Panc1 (cell line): ENCODE measurements at regions not wholly inside any gene's neighbourhood (a gene's known extent, or its start where the extent isn't known, plus 50 kb on each side); places are given as distances from the start of the nearest gene placed in this dataset.

Source experiments
- ATAC-seq: fragments of 200-7000 bp; cut with Tn5 transposase; 2 replicates; pipeline ENCODE4 v1.9.1; 2020; ENCODE audit warnings: mild to moderate bottlenecking, moderate library complexity
- BruUV-seq: library from RNA; stranded (reverse); fragments of 400-500 nt; replicated peaks from 2 replicates; lab custom pipeline; 2021; lab: Mats Ljungman, UMichigan
- CTCF ChIA-PET: fragments of 300-600 bp; sonication (Branson Sonifier 250); formaldehyde crosslinking; loops from one replicate; lab custom pipeline; 2022; ENCODE audit warnings: antibody characterized with exemption; lab: Charles Lee
- POLR2A ChIA-PET: fragments of 300-600 bp; sonication (Branson Sonifier 250); formaldehyde crosslinking; loops from one replicate; lab custom pipeline; 2022; ENCODE audit warnings: antibody characterized with exemption; lab: Charles Lee
- DNase-seq: peaks from one replicate; pipeline ENCODE4 v3.0.0-alpha.2; 2010; ENCODE audit warnings: low read depth, low spot score
- H3K27ac ChIP-seq: 2 replicates; pipeline ENCODE4 v1.5.1; 2011; ENCODE audit warnings: mild to moderate bottlenecking, low read length, inconsistent platforms
- H3K27me3 ChIP-seq: fragments of 200-500 bp; sonication (Bioruptor generic); 2 replicates; pipeline ENCODE4 v1.6.0; 2014; ENCODE audit warnings: low read length, inconsistent platforms; ENCODE audit not compliant: control insufficient read depth, insufficient read depth
- H3K36me3 ChIP-seq: fragments of 200-500 bp; sonication (Bioruptor generic); 2 replicates; pipeline ENCODE4 v1.5.1; 2014; ENCODE audit warnings: inconsistent platforms, mild to moderate bottlenecking, low read length, moderate library complexity; ENCODE audit not compliant: control insufficient read depth, insufficient read depth
- H3K4me1 ChIP-seq: 2 replicates; pipeline ENCODE4 v1.5.1; 2011; ENCODE audit warnings: inconsistent platforms, mild to moderate bottlenecking, low read length, moderate library complexity; ENCODE audit not compliant: control insufficient read depth, insufficient read depth
- H3K4me3 ChIP-seq, 2 experiments: 2 replicates each; pipeline ENCODE4 v1.5.1; 2011 to 2012; ENCODE audit warnings: low read depth in 2 of 2, low read length in 2 of 2, mild to moderate bottlenecking in 2 of 2, inconsistent platforms in 1 of 2, moderate library complexity in 1 of 2
- H3K9me3 ChIP-seq: fragments of 200-500 bp; sonication (Bioruptor generic); 2 replicates; pipeline ENCODE4 v1.5.1; 2014; ENCODE audit warnings: low read depth, mild to moderate bottlenecking, inconsistent platforms, low read length, moderate library complexity; ENCODE audit not compliant: control insufficient read depth, insufficient read depth
- CTCF ChIP-seq: fragments of 450-650 bp; IDR thresholded peaks from 2 replicates; pipeline ENCODE4 v1.5.1; 2017; ENCODE audit warnings: mild to moderate bottlenecking
- POLR2AphosphoS5 ChIP-seq: IDR thresholded peaks from 2 replicates; pipeline ENCODE4 v1.6.1; 2012; ENCODE audit warnings: mild to moderate bottlenecking, low read depth, low read length, moderate library complexity
- REST ChIP-seq, 2 experiments: IDR thresholded peaks; 2 replicates each; pipeline ENCODE4 v1.6.1; 2011 to 2012; ENCODE audit warnings: low read depth in 2 of 2, control low read depth in 1 of 2, low read length in 1 of 2, mild to moderate bottlenecking in 1 of 2, moderate library complexity in 1 of 2; ENCODE audit not compliant: insufficient read depth in 1 of 2
- SIN3A ChIP-seq: IDR thresholded peaks from 2 replicates; pipeline ENCODE4 v1.6.1; 2012; ENCODE audit warnings: low read depth, mild to moderate bottlenecking, low read length, moderate library complexity, borderline replicate concordance; ENCODE audit not compliant: insufficient read depth
- TCF7L2 ChIP-seq: IDR thresholded peaks from 2 replicates; pipeline ENCODE4 v1.6.1; 2011; ENCODE audit warnings: mild to moderate bottlenecking, low read depth, low read length, inconsistent platforms
- in situ Hi-C: cut with HindIII; loops from 2 replicates; pipeline ENCODE4 v1.10.0; 2016; ENCODE audit warnings: low sequenced_read_pairs, low pct_unique_long_range_greater_than_20kb
- intact Hi-C: fragments of 100-400 bp; cut with micrococcal nuclease; formaldehyde crosslinking; loops from one replicate; pipeline ENCODE4 v1.10.0; 2022; ENCODE audit not compliant: unreplicated experiment

DNA sequence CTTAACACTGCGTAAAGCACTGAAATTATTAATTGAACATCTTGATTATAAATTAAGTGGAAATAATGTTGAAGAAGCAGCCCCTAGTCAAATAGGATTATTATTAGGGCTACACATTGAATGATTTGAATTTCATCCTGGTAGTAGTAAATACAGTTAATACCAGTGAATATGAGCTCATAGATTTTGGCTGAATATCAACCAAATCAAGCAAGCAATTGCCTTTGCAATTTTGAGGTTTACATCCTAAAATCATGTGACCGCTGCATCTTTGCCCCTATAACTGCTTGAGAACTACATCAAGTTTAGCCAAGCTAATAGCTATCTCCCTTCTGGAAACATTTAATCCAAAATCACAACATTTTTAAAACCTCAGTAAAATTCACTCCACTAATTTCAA is 801.2 kb upstream of the PIK3C3 start:
- ATAC-seq (no peak), DNase-seq (no peak)
- H3K27ac ChIP-seq: no peak overlapping the region
- intact Hi-C loops (no loop called here), in situ Hi-C loops (no loop called here)
- H3K36me3 ChIP-seq: no peaks in the 10 kb centered on the region
- TF ChIP-seq REST (IDR thresholded peaks at IDR 0.05; ENCODE audit: insufficient read depth in 1 of 2, low read depth in 2 of 2, low read length in 1 of 2): no peak
- no peak for TF ChIP-seq SIN3A
- no peak for TF ChIP-seq POLR2AphosphoS5
- TF ChIP-seq CTCF: no peak
- TF ChIP-seq TCF7L2: no peak
- no TSS peak for BruUV-seq
- CTCF ChIA-PET: no interaction called here
- H3K9me3 ChIP-seq: no peaks in the 10 kb centered on the region
- no peaks in the 10 kb centered on the region for H3K27me3 ChIP-seq
- no peak overlapping the region for H3K4me3 ChIP-seq
- H3K4me1 ChIP-seq: no peaks in the 10 kb centered on the region
- POLR2A ChIA-PET: no interaction called here

DNA sequence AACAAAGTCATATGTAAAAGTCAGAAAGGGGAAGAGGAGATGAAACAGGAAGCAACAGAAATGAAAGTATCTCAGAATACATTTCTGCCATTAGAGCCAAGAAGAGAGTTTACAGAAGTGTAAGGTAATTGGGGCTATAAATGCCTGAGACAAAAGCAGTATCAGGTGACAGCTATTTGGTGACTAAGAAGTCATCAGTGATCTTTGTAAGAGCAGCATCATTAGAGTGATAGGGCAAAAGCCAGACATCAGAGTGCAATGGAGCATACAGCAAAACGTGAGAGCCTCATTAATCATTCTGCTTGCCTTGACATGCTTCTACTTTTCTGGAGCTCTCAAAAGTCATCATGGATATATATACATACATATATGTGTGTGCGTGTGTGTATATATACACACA is 804.7 kb upstream of the PIK3C3 start:
- no TSS peak for BruUV-seq
- no peak for DNase-seq
- in situ Hi-C loops (no loop called here), intact Hi-C loops (no loop called here)
- Histone ChIP-seq H3K4me3 (no peak overlapping the region), H3K27ac (no peak overlapping the region), H3K4me1 (no peaks in the 10 kb centered on the region), H3K36me3 (no peaks in the 10 kb centered on the region), H3K9me3 (no peaks in the 10 kb centered on the region), H3K27me3 (no peaks in the 10 kb centered on the region)
- ChIA-PET CTCF (no interaction called here), POLR2A (no interaction called here)
- ATAC-seq: no peak
- TF ChIP-seq SIN3A (no peak), REST (IDR thresholded peaks at IDR 0.05; ENCODE audit: insufficient read depth in 1 of 2, low read depth in 2 of 2, low read length in 1 of 2) (no peak)
